ENCODE measurements at regions not wholly inside any gene's neighbourhood (a gene's known extent, or its start where the extent isn't known, plus 50 kb on each side); places are given as distances from the start of the nearest gene placed in this dataset.

DNA sequence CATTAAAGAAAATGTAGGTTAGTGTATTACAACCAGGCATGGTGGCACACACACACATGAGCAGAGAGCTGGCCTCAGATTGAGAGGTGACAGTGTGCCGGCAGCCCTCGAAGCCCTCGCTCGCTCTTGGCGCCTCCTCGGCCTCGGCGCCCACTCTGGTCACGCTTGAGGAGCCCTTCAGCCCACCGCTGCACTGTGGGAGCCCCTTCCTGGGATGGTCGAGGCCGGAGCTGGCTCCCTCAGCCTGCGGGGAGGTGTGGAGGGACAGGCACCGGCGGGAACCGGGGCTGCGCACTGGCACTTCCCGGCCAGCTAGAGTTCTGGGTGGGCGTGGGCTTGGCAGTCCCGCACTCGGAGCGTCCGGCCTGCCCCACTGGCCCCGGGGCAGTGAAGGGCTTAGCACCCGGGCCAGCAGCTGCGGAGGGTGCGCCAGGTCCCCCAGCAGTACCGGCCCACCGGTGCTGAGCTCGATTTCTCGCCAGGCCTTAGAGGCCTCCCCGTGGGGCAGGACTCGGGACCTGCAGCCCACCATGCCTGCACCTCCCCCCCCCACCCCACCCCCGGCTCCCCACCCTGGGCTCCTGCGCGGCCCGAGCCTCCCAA lies 80.4 kb upstream of the TMEM158 start:
- no peaks in the 10 kb centered on the region for H3K36me3 ChIP-seq (ENCODE audit: control insufficient read depth, insufficient read depth, low read length)
- TF ChIP-seq, protein P1, sequence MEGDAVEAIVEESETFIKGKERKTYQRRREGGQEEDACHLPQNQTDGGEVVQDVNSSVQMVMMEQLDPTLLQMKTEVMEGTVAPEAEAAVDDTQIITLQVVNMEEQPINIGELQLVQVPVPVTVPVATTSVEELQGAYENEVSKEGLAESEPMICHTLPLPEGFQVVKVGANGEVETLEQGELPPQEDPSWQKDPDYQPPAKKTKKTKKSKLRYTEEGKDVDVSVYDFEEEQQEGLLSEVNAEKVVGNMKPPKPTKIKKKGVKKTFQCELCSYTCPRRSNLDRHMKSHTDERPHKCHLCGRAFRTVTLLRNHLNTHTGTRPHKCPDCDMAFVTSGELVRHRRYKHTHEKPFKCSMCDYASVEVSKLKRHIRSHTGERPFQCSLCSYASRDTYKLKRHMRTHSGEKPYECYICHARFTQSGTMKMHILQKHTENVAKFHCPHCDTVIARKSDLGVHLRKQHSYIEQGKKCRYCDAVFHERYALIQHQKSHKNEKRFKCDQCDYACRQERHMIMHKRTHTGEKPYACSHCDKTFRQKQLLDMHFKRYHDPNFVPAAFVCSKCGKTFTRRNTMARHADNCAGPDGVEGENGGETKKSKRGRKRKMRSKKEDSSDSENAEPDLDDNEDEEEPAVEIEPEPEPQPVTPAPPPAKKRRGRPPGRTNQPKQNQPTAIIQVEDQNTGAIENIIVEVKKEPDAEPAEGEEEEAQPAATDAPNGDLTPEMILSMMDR (IDR thresholded peaks at IDR 0.05; ENCODE audit: insufficient read depth, low read length, severe bottlenecking), result no peak
- H3K27me3 ChIP-seq (ENCODE audit: control insufficient read depth, insufficient read depth, low read length), result peaks cover 2% of the 10 kb centered on the region
- FAIRE-seq (no peak), DNase-seq (ENCODE audit: low read depth) (no peak)
- H3K4me3 ChIP-seq (ENCODE audit: low read depth, low read length), result no peak overlapping the region

DNA sequence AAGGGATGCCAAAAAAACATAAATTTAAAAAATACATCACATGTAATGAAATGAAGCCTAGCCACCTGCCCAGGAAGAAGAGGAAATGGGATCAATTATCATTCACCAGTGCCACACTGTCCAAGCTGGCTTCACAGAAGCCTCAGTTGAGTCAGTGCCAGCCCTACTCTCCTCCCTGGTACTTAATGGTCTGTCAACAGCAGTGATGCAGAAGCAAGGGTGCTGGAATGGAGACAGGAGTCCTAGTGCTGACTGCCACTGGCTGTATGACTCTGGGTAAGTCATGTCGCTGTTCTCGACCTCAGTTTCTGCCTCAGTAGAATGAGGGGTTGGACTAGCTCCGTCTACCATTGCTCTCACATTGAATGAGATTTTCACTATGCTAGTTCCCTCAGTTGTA lies 78.5 kb upstream of the LARS2 start:
- Histone ChIP-seq H3K36me3 (ENCODE audit: control insufficient read depth, insufficient read depth, low read length) (no peaks in the 10 kb centered on the region), H3K27me3 (ENCODE audit: control insufficient read depth, insufficient read depth, low read length) (peaks cover 2% of the 10 kb centered on the region), H3K4me3 (ENCODE audit: low read depth, low read length) (no peak overlapping the region)
- TF ChIP-seq, protein P1 (IDR thresholded peaks at IDR 0.05; ENCODE audit: insufficient read depth, low read length, severe bottlenecking), result no peak
- DNase-seq (ENCODE audit: low read depth) (no peak), FAIRE-seq (no peak)

DNA sequence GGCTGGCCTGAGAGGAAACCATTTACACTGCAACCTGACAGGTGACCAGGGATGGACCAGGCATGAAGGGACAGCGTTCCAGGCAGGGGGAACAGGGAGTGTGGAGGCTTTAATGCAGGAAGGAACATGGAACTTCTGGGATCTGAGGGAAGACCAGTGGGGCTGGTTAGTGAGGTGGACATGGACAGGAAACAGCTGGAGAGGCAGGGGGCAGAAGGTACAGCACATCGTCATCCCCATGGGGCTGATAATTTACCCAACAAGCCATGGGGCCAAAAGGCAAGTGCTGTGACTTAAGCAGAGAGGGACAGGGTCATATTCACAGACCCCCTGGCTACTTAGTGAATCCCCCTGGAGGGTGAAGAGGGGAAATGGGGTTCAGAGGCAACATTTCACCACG lies 77.0 kb upstream of the LARS2 start:
- no peak overlapping the region for H3K4me3 ChIP-seq (ENCODE audit: low read depth, low read length)
- TF ChIP-seq, protein P1 (IDR thresholded peaks at IDR 0.05; ENCODE audit: insufficient read depth, low read length, severe bottlenecking), result no peak
- no peaks in the 10 kb centered on the region for H3K36me3 ChIP-seq (ENCODE audit: control insufficient read depth, insufficient read depth, low read length)
- FAIRE-seq, result peak; percentile 58
- no peak for DNase-seq (ENCODE audit: low read depth)
- peaks cover 2% of the 10 kb centered on the region for H3K27me3 ChIP-seq (ENCODE audit: control insufficient read depth, insufficient read depth, low read length)

DNA sequence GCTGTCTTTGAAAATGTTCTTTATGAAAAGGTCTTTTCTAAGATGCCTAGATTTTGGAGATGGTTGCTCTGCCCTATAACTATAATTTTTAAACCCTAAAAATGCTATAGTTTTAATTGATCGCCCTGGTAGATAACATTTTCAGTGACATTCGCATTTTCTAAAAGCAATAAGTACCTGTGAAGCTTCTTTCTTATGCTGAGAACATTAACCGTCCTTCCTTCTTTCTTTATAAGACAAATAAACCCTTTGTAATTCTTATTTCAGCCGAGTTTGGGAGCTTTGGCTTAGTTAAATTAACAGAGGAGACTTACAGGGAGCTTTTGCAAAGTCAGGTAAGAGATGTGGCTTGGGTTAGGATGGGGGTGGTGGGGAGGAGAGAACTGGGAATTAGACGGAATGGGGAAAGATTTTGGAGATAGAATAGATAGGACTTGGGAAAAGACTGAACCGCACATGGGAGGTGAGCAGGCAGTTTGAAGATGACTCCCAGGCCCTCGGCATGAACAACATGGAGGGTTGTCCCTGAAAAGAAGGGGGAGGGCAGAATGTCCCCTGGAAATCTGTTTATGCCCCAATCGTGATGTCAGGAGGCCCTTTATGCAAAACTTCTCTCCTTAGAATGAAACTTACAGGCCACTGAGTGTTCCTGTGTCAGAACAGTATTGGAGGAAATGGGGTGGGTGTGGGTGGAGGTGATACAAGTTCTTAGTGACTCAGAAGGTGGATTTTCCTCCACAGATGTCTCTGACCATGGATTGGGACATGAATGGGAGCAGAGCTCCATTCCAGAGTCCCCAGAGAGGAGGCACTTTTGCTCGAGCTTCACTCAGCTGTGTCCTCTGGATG lies 76.2 kb upstream of the LARS2 start:
- FAIRE-seq (peak; percentile 32), DNase-seq (ENCODE audit: low read depth) (peak; percentile 55)
- Histone ChIP-seq H3K27me3 (ENCODE audit: control insufficient read depth, insufficient read depth, low read length) (peaks cover 2% of the 10 kb centered on the region), H3K36me3 (ENCODE audit: control insufficient read depth, insufficient read depth, low read length) (no peaks in the 10 kb centered on the region), H3K4me3 (ENCODE audit: low read depth, low read length) (no peak overlapping the region)
- TF ChIP-seq, protein P1 (IDR thresholded peaks at IDR 0.05; ENCODE audit: insufficient read depth, low read length, severe bottlenecking), result no peak

DNA sequence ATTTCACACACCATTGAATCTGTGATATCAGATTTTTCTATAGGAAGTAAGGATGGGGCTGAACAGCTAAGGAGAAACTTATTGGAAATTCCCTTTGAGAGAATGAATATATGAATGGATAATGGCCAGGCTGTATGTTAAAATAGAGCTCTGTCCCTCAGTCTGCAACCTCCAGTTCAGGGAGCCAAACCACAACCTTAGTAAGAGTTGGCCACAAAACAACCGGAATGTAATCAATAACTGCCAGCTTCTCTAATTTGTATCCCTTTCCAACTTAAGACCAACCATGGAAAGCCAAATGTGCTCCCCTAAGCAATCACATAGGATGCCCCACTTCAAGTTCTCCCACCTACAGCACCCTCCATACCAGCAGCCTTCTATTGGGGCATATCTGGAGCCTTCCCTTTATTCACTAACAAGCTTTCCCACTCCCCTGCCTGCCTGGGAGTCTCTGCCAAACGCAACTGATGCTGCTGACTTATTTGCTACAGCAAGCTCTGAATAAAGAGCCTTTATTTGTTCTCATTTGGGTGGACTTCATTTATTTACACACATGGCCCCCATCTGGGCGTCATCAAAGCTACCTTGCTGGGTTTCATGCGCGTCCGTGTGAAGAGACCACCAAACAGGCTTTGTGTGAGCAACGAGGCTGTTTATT lies 75.4 kb upstream of the LARS2 start:
- H3K4me3 ChIP-seq (ENCODE audit: low read depth, low read length), result no peak overlapping the region

More for the DNA sequence above, 75.4 kb upstream of the LARS2 start:
- Histone ChIP-seq H3K36me3 (ENCODE audit: control insufficient read depth, insufficient read depth, low read length) (no peaks in the 10 kb centered on the region), H3K27me3 (ENCODE audit: control insufficient read depth, insufficient read depth, low read length) (peaks cover 2% of the 10 kb centered on the region)
- FAIRE-seq, result no peak
- no peak for DNase-seq (ENCODE audit: low read depth)
- TF ChIP-seq, protein P1 (IDR thresholded peaks at IDR 0.05; ENCODE audit: insufficient read depth, low read length, severe bottlenecking), result no peak
